CD1c-positive myeloid dendritic cell (primary cell): ENCODE measurements at regions not wholly inside any gene's neighbourhood (a gene's known extent, or its start where the extent isn't known, plus 50 kb on each side); places are given as distances from the start of the nearest gene placed in this dataset.
A peak's percentile ranks its signal among the peaks of the same experiment; 100 is the strongest.

Experiments
- DNase-seq: peaks from one replicate; pipeline ENCODE4 v3.0.0-alpha.2; 2016; ENCODE audit errors: extremely low spot score

DNA sequence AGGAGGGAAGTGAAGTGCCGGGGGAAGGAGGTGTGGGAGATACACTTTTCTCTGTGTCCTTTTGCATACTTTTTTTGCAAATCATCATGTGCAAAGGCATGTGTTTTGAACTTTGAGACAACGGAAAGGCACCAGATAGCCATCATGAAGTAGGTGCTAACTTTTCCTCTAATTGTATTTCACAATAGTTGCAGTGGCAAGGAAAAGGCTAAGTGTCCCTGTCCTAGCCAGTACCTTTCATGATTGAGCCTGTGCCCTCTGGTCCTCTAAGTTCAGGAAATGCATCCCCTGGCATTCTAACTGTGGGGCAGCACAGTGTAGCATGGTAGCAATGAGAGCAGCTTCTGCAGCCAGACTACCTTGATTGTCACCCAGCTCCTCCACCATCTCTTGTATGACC lies 186.2 kb downstream of the ADSS2 start:
- DNase-seq = no peak

- no peak for DNase-seq
These were observed 182.5 kb downstream of the ADSS2 start for GRCh38 chr1:244269169-244269568.

DNA sequence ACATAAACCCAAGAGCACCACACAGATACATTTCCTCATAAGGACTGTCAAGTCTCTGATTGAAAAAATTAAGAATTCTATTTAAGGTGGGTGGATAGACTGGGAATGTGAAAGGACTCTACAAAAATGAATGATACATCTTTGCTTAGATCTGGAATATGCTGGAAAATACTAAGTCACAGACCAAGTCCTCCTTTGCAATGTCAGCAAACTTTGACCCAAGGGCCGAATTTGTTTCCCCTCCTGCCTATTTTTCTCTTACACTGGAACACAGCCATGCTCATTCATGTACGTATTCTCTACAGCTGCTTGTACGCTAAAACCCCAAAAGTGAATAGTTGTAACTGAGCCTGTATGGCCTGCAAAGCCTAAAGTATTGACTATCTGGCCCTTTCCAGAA lies 180.7 kb downstream of the ADSS2 start:
- no peak for DNase-seq

GRCh38 chr1:244271691-244272308 lies 179.9 kb downstream of the ADSS2 start:
- no peak for DNase-seq

GRCh38 chr1:244272471-244273261 lies 179.0 kb downstream of the ADSS2 start:
- DNase-seq = peak; percentile 91

GRCh38 chr1:244273262-244273844 lies 178.4 kb downstream of the ADSS2 start:
- no peak for DNase-seq

DNA sequence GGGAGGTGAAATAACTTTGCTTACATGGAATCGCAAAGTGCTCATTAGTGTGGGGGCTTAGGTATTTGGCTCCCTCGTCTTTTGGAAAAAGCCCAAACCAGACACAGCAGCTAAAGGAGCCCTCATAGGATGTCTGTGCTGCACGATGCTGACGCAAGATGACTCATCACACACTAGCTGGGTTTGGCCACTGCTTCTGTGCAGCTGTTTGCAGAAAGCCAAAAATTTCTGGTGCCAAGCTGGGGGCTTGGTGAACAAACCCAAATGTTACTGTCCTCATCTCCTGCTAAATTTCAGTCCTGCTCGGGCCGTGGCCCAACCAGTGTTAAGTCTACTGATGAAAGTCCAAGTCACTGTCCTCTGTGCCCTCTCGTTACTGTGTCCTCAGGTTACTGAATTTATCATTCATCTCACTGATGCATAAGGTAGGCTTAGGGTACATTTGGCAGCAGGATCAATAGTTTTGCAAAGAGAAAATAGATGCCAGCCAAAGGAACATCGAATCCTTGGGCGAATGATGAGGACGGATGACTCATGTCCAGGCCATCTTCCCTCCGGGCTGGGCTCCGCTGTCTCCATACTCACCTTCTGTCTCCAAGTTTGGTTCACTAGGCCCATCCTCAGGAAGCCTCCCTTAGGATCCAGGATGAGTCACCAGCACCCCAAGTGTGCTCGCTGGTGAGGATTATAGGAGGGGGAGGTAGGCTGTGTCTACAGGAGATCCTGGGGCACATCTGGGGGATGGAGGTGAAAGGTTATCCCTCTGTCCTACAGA lies 177.7 kb downstream of the ADSS2 start:
- peak; percentile 44 for DNase-seq

DNA sequence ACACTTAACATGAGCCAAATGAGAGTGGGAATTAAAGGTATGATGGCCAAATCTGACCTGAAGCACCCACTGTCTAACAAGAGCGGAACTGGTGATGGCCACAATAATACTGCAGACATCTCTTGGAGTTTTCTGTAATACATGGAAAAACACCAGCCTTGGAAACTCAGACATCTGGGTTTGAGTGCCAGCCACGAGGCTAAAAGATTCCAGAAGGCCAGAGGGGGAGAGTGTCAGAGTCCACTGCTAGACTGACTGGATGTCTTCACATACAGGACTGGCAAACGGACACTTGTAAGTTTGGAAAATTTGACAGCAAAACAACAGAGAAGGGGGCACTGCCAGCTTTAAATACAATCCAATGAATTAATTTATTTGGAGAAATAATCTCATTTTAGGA lies 175.1 kb downstream of the ADSS2 start:
- DNase-seq = no peak

- no peak for DNase-seq
These were observed 171.5 kb downstream of the ADSS2 start for GRCh38 chr1:244280201-244280600.

GRCh38 chr1:244280859-244281258 lies 170.8 kb downstream of the ADSS2 start:
- no peak for DNase-seq

DNA sequence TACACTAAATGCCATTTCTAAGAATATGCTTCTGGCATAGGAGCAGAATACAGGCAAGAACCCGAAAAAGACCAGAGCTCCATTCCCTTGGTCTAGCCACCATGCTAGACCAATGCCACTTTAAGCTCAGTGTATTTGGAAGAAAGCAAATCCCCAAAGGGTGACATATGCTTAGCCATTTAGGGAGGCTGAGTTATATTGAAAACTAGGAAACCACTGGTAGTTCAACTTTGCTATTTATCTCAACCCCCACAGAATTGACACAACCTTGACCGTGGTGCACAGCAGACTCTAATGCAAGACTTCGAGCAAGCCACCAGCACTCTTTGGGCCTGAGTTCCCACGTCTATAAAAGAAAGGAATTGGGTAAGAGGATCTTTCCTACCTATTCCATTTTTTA lies 167.9 kb downstream of the ADSS2 start:
- no peak for DNase-seq

GRCh38 chr1:244284641-244285156 lies 167.0 kb downstream of the ADSS2 start:
- DNase-seq = no peak

GRCh38 chr1:244286341-244286740 lies 165.4 kb downstream of the ADSS2 start:
- DNase-seq = no peak

GRCh38 chr1:244287726-244288125 lies 164.0 kb downstream of the ADSS2 start:
- no peak for DNase-seq

DNA sequence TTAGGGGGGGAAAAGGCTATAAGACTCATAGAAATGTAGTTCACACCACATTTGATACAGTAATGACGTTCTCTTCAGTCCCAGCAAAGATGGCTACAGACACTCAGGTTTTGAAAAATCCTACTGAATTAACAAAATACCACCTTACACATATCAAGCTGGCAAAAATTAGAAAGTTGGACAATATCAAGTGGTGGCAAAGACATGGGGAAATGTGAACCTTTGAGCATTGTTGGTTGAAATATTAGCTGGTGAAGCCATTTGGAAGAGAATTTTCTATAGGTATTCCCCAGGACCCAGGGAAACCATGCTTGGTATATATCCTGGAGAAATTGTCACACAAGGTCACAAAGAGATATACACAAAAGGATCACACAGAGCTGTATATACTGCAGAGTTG lies 163.0 kb downstream of the ADSS2 start:
- DNase-seq = no peak

DNA sequence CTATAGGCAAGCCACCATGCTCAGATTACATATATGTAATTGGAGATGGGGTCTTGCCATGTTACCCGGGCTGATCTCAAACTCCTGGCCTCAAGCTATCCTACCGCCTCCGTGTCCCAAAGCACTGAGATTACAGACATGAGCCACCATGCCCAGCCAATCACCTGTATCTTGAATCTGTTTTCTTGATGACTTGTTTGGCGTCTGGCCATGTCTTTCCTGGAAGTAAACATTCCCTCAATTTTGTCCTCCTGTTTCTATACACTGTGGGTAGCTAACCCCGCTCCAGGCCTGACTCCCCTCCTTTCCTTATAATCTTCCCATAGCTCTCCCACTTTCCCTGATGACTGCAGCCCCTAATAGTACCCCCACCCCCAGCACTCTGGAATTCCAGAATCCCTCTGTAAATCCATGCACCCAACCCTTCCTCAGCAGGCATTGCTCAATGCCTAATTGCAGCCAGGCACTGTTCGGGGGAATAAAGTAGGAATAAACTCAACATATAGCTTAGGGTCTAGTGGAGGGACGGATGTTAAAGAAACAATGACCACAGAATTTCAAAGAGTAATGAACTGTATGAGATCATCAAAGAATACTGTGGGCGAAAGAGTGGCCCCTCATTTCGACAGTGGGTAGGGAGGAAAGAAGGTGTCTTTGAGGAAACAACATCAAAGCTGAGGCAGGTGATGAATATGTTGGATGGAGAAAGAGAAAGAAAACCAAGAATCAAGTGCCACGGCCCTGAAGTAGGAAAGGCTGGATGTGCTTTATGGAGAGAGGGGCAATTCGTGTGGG lies 161.5 kb downstream of the ADSS2 start:
- DNase-seq = no peak

GRCh38 chr1:244291236-244292201 lies 160.2 kb downstream of the ADSS2 start:
- no peak for DNase-seq

DNA sequence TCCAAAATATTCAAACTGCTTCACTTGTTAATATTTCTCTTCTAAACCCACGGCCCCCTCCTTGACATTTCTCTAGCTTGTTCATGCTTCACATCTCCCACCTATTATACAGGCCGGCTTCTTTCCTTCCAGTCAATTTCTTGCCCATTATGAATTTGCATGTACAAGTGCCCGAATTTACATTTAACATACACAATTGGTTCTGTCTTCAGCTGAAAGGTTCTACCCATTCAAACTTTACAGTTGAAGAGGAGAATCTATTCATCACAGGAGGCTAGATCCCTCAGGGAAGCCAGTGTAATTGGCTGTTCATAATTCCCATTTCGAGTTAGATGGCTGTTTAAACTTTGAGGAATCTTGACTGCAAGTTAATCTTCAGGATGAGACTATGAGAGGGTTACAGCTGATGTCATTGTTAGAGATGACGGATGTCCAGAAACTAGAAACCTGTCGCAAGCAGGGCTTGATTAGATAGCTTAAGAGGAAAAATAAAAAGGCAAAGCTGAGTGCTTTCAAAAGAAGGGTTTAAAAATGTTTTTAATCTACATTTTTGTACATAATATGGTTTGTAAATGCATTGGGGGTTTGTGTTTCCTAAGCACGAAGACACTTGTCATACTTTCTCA lies 157.0 kb downstream of the ADSS2 start:
- no peak for DNase-seq

DNA sequence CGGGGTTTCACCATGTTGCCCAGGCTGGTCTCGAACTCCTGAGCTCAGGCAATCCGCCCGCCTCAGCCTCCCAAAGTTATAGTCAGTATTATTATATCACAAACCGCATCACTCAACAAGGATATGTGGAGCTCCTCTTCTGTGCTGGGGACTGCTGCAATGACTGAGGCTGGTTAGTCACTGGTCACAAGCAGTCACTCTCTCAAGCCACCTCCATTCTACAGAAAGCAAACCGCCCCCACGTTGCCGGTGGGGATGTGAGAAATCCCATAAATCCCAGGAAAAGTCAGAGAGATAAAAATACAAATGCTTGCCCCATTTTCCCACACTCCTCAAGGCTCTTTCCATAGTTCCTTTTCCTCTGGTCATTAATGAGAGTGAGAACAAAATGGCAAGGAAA lies 155.7 kb downstream of the ADSS2 start:
- peak; percentile 32 for DNase-seq

- peak; percentile 34 for DNase-seq
These were observed 155.3 kb downstream of the ADSS2 start for GRCh38 chr1:244296447-244296846.
